Activated T-cell treated with anti-CD3 and anti-CD28 coated beads for 1 hour (primary cell): ENCODE measurements at regions not wholly inside any gene's neighbourhood (a gene's known extent, or its start where the extent isn't known, plus 50 kb on each side); places are given as distances from the start of the nearest gene placed in this dataset.
"Not testable (repeated sequence)": the region's sequence is repeated elsewhere in the genome, so short reads cannot be mapped to it uniquely, and the experiment has no call there.

Experiments
- DNase-seq: peaks from one replicate; pipeline ENCODE4 v3.0.0-alpha.2; 2020; ENCODE audit warnings: low read depth

- no peak for DNase-seq
Measured at GRCh38 chr20:29763821-29764511, 1493.5 kb upstream of the DEFB115 start.

- DNase-seq: not testable (repeated sequence)
Measured at GRCh38 chr20:29764922-29765610, 1492.4 kb upstream of the DEFB115 start.

GRCh38 chr20:29778033-29778432 lies 1479.4 kb upstream of the DEFB115 start:
- not testable (repeated sequence) for DNase-seq

GRCh38 chr20:29781217-29781616 lies 1476.2 kb upstream of the DEFB115 start:
- not testable (repeated sequence) for DNase-seq

- DNase-seq: not testable (repeated sequence)
Measured at GRCh38 chr20:29781891-29782290, 1475.6 kb upstream of the DEFB115 start.

- not testable (repeated sequence) for DNase-seq
Measured at GRCh38 chr20:29787456-29787855, 1470.0 kb upstream of the DEFB115 start.

- no peak for DNase-seq
Measured at GRCh38 chr20:29790510-29790909, 1467.0 kb upstream of the DEFB115 start.

GRCh38 chr20:29831508-29831907 lies 1426.0 kb upstream of the DEFB115 start:
- not testable (repeated sequence) for DNase-seq

- DNase-seq: not testable (repeated sequence)
Measured at GRCh38 chr20:29868014-29868413, 1389.5 kb upstream of the DEFB115 start.

GRCh38 chr20:29868688-29869087 lies 1388.8 kb upstream of the DEFB115 start:
- not testable (repeated sequence) for DNase-seq

GRCh38 chr20:29871816-29872215 lies 1385.6 kb upstream of the DEFB115 start:
- DNase-seq: not testable (repeated sequence)

GRCh38 chr20:29873946-29874345 lies 1383.5 kb upstream of the DEFB115 start:
- no peak for DNase-seq

GRCh38 chr20:29874476-29875202 lies 1382.8 kb upstream of the DEFB115 start:
- DNase-seq: no peak

- DNase-seq: not testable (repeated sequence)
Measured at GRCh38 chr20:29875321-29876083, 1382.0 kb upstream of the DEFB115 start.

- not testable (repeated sequence) for DNase-seq
Measured at GRCh38 chr20:29876084-29876910, 1381.2 kb upstream of the DEFB115 start.

GRCh38 chr20:29876911-29877285 lies 1380.6 kb upstream of the DEFB115 start:
- no peak for DNase-seq

GRCh38 chr20:29877411-29878280 lies 1379.8 kb upstream of the DEFB115 start:
- not testable (repeated sequence) for DNase-seq

- no peak for DNase-seq
Measured at GRCh38 chr20:29878281-29878741, 1379.2 kb upstream of the DEFB115 start.

GRCh38 chr20:29878777-29879442 lies 1378.6 kb upstream of the DEFB115 start:
- DNase-seq: no peak
